ENCODE measurements at regions not wholly inside any gene's neighbourhood (a gene's known extent, or its start where the extent isn't known, plus 50 kb on each side); places are given as distances from the start of the nearest gene placed in this dataset.

DNA sequence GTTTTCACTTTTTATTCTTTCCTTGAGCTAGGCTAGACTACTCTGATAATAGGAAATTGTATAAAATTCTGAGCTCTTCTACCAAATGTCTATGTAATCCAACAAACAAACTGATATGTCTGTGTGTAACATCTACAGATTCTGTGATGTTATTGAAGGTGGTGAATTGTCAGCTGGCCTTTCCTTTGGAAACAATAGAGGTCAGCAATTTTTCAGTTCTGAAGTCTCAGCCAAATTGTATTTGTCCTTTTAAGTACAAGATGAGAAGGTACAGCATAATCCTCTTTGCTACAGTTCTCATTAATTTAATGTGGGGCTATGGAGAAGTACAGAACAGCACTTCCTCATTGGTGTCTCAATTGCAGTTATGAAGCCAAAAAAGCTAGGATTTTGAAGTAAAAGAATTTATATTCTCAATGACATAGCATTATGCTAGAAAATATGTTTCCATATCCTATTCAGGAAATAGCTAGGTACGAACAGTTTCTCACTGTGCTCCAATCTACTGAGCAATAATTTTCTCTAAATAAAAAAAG lies 198.0 kb downstream of the HINT1 start:
- WGBS (ENCODE audit: insufficient coverage, insufficient replicate concordance, low lambda C conversion rate, missing lambda C conversion rate), result 38% methylated on average over 1 of the region's 1 CpG
- BruUV-seq (replicated peaks), result no TSS peak
- ChIA-PET POLR2A (no interaction called here), RAD21 (ENCODE audit: unreplicated experiment) (no interaction called here), CTCF (no interaction called here), SMC1A (ENCODE audit: uncharacterized antibody, unreplicated experiment) (no interaction called here)
- H3K4me2 ChIP-seq (ENCODE audit: control insufficient read depth, insufficient read depth), result no peak overlapping the region
- H3K9ac ChIP-seq (ENCODE audit: control insufficient read depth, insufficient read depth, low read length), result no peak overlapping the region
- no peaks in the 10 kb centered on the region for H4K20me1 ChIP-seq (ENCODE audit: control insufficient read depth, insufficient read depth)
- H3K9me3 ChIP-seq (replicated peaks; ENCODE audit: control insufficient read depth, insufficient read depth, low read length), result no peaks in the 10 kb centered on the region
- ATAC-seq (no peak), FAIRE-seq (no peak), DNase-seq (ENCODE audit: low read depth, low spot score) (no peak)
- no peak overlapping the region for H3K27ac ChIP-seq (ENCODE audit: control insufficient read depth, insufficient read depth)
- no peaks in the 10 kb centered on the region for H3K36me3 ChIP-seq (ENCODE audit: control insufficient read depth in 2 of 2, insufficient read depth in 2 of 2, low read length in 1 of 2)
- in situ Hi-C loops (cut with MboI), result no loop called here
- no peak overlapping the region for H2AFZ ChIP-seq (ENCODE audit: control insufficient read depth, low read depth, low read length)
- no peaks in the 10 kb centered on the region for H3K79me2 ChIP-seq (ENCODE audit: control insufficient read depth, insufficient read depth, low read length)
- no peaks in the 10 kb centered on the region for H3K27me3 ChIP-seq (replicated peaks in 1 of 2; ENCODE audit: control insufficient read depth in 2 of 2, insufficient read depth in 2 of 2, low read length in 1 of 2)
- H3K4me1 ChIP-seq (ENCODE audit: control insufficient read depth, insufficient read depth, low read length), result no peaks in the 10 kb centered on the region
- intact Hi-C loops (cut with micrococcal nuclease; ENCODE audit: unreplicated experiment), result no loop called here
- no peak overlapping the region for H3K4me3 ChIP-seq
- TF ChIP-seq PML (IDR thresholded peaks at IDR 0.05; ENCODE audit: low read length), result no peak
- no peak for TF ChIP-seq NFXL1 (IDR thresholded peaks at IDR 0.05; ENCODE audit: borderline replicate concordance)
- TF ChIP-seq, protein P1, sequence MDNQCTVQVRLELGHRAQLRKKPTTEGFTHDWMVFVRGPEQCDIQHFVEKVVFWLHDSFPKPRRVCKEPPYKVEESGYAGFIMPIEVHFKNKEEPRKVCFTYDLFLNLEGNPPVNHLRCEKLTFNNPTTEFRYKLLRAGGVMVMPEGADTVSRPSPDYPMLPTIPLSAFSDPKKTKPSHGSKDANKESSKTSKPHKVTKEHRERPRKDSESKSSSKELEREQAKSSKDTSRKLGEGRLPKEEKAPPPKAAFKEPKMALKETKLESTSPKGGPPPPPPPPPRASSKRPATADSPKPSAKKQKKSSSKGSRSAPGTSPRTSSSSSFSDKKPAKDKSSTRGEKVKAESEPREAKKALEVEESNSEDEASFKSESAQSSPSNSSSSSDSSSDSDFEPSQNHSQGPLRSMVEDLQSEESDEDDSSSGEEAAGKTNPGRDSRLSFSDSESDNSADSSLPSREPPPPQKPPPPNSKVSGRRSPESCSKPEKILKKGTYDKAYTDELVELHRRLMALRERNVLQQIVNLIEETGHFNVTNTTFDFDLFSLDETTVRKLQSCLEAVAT (IDR thresholded peaks at IDR 0.05), result no peak

DNA sequence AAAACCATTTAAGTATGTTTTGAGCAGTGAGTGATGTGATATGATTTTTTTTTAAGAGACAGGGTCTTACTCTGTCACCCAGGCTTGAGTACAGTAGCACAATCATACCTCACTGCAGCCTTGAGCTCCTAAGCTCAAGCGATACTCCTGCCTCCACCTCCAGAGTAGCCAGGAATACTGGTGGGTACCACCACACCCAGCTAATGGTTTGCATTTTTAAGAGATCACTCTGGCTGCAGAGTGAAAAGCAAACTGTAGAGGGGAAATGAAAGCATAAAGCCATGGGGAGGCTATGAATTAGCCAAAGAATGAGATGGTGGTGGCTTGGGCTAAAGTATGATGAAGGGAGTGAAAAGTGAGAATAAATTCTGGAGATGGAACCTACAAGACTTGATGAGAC lies 199.1 kb downstream of the HINT1 start:
- Histone ChIP-seq H3K9ac (ENCODE audit: control insufficient read depth, insufficient read depth, low read length) (no peak overlapping the region), H3K27me3 (replicated peaks in 1 of 2; ENCODE audit: control insufficient read depth in 2 of 2, insufficient read depth in 2 of 2, low read length in 1 of 2) (no peaks in the 10 kb centered on the region), H3K79me2 (ENCODE audit: control insufficient read depth, insufficient read depth, low read length) (no peaks in the 10 kb centered on the region), H3K27ac (ENCODE audit: control insufficient read depth, insufficient read depth) (no peak overlapping the region), H3K4me1 (ENCODE audit: control insufficient read depth, insufficient read depth, low read length) (no peaks in the 10 kb centered on the region), H4K20me1 (ENCODE audit: control insufficient read depth, insufficient read depth) (no peaks in the 10 kb centered on the region), H3K4me2 (ENCODE audit: control insufficient read depth, insufficient read depth) (no peak overlapping the region), H3K9me3 (replicated peaks; ENCODE audit: control insufficient read depth, insufficient read depth, low read length) (no peaks in the 10 kb centered on the region), H2AFZ (ENCODE audit: control insufficient read depth, low read depth, low read length) (no peak overlapping the region), H3K4me3 (no peak overlapping the region), H3K36me3 (ENCODE audit: control insufficient read depth in 2 of 2, insufficient read depth in 2 of 2, low read length in 1 of 2) (no peaks in the 10 kb centered on the region)
- WGBS (ENCODE audit: insufficient coverage, insufficient replicate concordance, low lambda C conversion rate, missing lambda C conversion rate), result 100% methylated on average over 1 of the region's 1 CpG
- ChIA-PET RAD21 (ENCODE audit: unreplicated experiment) (no interaction called here), POLR2A (no interaction called here), SMC1A (ENCODE audit: uncharacterized antibody, unreplicated experiment) (no interaction called here), CTCF (no interaction called here)
- no peak for FAIRE-seq
- no peak for TF ChIP-seq SRF (IDR thresholded peaks at IDR 0.05; ENCODE audit: low read depth in 2 of 2, low read length in 2 of 2)
- TF ChIP-seq PAX8 (IDR thresholded peaks at IDR 0.05), result no peak
- TF ChIP-seq MEF2A (IDR thresholded peaks at IDR 0.05; ENCODE audit: insufficient read depth, low read depth, low read length), result no peak
- TF ChIP-seq, protein P2, sequence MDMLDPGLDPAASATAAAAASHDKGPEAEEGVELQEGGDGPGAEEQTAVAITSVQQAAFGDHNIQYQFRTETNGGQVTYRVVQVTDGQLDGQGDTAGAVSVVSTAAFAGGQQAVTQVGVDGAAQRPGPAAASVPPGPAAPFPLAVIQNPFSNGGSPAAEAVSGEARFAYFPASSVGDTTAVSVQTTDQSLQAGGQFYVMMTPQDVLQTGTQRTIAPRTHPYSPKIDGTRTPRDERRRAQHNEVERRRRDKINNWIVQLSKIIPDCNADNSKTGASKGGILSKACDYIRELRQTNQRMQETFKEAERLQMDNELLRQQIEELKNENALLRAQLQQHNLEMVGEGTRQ (IDR thresholded peaks at IDR 0.05; ENCODE audit: borderline replicate concordance, low read depth, low read length), result no peak
- no peak for TF ChIP-seq FOS (IDR thresholded peaks at IDR 0.05; ENCODE audit: borderline replicate concordance, extremely low read depth, insufficient read length)
- no peak for TF ChIP-seq SMARCA5 (IDR thresholded peaks at IDR 0.05)
- TF ChIP-seq, protein P3, sequence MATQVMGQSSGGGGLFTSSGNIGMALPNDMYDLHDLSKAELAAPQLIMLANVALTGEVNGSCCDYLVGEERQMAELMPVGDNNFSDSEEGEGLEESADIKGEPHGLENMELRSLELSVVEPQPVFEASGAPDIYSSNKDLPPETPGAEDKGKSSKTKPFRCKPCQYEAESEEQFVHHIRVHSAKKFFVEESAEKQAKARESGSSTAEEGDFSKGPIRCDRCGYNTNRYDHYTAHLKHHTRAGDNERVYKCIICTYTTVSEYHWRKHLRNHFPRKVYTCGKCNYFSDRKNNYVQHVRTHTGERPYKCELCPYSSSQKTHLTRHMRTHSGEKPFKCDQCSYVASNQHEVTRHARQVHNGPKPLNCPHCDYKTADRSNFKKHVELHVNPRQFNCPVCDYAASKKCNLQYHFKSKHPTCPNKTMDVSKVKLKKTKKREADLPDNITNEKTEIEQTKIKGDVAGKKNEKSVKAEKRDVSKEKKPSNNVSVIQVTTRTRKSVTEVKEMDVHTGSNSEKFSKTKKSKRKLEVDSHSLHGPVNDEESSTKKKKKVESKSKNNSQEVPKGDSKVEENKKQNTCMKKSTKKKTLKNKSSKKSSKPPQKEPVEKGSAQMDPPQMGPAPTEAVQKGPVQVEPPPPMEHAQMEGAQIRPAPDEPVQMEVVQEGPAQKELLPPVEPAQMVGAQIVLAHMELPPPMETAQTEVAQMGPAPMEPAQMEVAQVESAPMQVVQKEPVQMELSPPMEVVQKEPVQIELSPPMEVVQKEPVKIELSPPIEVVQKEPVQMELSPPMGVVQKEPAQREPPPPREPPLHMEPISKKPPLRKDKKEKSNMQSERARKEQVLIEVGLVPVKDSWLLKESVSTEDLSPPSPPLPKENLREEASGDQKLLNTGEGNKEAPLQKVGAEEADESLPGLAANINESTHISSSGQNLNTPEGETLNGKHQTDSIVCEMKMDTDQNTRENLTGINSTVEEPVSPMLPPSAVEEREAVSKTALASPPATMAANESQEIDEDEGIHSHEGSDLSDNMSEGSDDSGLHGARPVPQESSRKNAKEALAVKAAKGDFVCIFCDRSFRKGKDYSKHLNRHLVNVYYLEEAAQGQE (IDR thresholded peaks at IDR 0.05; ENCODE audit: low read depth, low read length), result no peak
- in situ Hi-C loops (cut with MboI) (no loop called here), intact Hi-C loops (cut with micrococcal nuclease; ENCODE audit: unreplicated experiment) (no loop called here)
- no peak for DNase-seq (ENCODE audit: low read depth, low spot score)
- BruUV-seq (replicated peaks), result no TSS peak
- ATAC-seq, result no peak
